Cerebellar cortex (tissue), 1 donor: ENCODE measurements at regions not wholly inside any gene's neighbourhood (a gene's known extent, or its start where the extent isn't known, plus 50 kb on each side); places are given as distances from the start of the nearest gene placed in this dataset.

Experiments
- DNase-seq: peaks from one replicate; pipeline ENCODE4 v3.0.0-alpha.2; 2015; ENCODE audit warnings: low spot score

DNA sequence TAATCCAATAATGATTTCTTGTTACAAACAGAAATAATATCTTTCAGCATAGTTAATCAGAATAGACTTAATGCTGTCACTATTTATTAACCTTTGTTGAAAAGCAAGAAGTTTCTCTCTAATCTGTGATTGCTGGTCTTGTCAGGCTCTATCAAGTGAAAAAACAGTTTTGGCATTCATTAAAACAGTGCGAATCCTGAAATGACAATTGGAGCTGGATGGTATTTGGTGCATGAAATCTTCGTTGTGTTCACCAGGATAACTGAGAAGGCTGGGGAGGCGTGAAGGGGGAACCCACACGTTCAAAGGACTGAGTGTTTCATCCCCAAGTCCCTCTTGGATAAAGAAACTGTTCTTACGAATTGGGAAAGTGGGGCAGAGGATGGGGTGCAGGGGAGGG is 190.2 kb upstream of the MYL2 start:
- no peak for DNase-seq

DNA sequence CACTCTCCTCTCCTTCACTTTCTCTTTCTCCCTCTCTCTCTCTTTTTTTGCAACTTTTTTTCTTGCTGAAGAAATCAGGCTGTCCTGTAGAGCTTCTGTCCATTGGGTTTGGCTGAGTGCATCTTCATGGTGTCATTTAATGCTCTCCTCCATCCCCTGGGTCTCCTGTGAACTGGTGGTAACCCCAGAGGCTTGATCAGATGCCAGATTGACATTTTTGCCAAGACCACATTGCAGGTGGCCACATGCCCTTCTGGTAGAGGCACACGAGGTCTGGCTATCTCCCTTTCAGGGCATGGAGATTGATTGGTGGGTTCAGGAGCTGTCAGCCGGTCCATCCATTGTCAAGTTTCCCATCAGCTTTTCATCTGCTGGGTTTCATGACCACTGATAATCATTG is 188.3 kb upstream of the MYL2 start:
- no peak for DNase-seq

GRCh38 chr12:111107392-111108178 is 187.2 kb upstream of the MYL2 start:
- DNase-seq, result no peak

DNA sequence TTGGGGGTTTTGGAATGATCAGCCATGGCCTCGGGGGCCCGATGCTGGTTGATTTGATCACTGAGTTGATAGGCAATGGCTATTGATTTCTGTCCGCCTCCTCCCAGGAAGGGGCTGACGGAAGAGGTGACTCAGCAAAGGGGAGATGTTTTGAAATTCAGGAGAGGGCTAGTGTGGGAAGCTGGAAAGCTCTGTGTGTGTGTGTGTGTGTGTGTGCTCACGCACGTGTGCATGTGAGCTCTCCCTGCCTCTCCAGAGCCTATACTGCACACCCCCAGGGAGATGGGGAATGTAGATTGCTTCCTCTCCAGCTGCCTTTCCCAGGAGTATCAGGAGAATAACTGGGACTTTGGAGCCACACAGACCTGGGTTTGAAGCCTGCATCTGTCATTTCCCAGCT is 184.9 kb upstream of the MYL2 start:
- DNase-seq, result no peak

DNA sequence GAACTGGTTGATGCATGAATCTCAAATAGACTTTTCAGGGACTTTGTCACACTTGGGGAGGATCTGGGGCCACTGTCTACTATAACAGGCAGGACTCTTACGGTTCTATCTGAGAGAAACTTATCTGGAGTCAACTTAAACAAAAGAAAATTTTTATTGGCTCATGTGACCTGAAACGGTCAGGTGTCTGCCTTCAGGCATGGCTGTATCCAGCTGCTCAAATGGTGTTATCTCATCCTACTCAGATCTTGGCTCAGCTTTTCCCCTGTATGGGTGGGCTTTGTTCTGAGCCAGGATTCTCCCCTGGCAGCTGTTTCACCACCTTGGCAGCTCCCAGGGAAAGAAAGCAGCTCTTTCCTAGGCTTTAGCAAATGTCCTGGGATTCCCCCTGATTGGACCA is 183.2 kb upstream of the MYL2 start:
- no peak for DNase-seq

DNA sequence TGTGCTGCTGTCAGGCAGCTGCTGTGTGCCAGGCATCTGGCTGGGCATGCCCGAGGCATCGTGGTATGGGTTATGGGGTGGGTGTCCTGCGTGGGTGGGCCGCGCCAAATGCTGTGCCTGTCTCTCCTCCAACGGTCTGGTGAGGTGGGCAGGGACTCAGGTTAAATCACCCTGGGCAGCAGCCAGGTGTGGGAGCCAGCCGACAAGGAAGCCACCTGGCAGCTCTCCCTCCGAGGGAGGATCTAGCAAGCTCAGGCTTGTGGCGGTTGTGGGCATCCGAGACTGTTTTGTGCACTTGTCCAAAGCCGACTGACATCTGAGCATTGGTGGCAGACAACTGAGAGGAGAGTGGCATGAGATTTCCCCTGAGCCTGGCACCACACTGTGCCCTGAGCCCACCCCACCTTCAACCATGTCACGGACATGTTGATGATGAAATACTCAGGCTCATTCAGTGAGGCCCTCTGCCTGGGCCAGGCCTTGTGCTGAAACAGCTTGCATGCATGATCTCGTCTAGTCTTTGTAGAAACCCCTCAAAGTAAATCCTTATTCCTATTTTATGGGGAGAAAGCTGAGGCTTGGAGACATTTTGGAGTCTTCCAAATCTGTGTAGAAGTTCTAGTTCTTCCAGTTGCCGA is 181.8 kb upstream of the MYL2 start:
- DNase-seq, result peak; percentile 3

- no peak for DNase-seq
These were observed 180.6 kb upstream of the MYL2 start for GRCh38 chr12:111101003-111101402.

GRCh38 chr12:111100554-111100953 is 180.2 kb upstream of the MYL2 start:
- DNase-seq, result no peak

- no peak for DNase-seq
These were observed 179.6 kb upstream of the MYL2 start for GRCh38 chr12:111100003-111100402.

- DNase-seq, result no peak
These were observed 178.8 kb upstream of the MYL2 start for GRCh38 chr12:111099186-111099585.

- no peak for DNase-seq
These were observed 174.0 kb upstream of the MYL2 start for GRCh38 chr12:111094157-111095010.

GRCh38 chr12:111093428-111094142 is 173.2 kb upstream of the MYL2 start:
- no peak for DNase-seq

DNA sequence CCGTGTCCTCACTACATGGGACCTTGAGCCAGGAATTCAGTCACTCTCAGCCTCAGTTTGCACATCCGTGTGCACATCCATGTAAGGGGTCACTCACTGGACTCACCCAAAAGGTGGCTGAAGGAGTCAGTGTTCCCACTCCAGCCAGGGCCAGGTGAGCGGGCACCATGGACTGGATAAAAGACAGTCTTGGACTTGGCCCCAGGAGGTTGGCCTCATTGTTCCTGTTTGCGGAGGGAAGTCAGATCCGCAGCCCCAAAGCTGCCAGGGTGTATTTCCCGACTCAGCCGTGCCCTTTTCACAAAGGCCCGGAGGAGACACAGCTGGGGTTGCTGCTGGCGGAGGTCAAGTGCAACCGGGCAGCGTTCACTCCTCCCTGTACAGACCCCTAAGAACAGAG is 170.7 kb upstream of the MYL2 start:
- no peak for DNase-seq

- DNase-seq, result no peak
These were observed 169.2 kb upstream of the MYL2 start for GRCh38 chr12:111089616-111090015.

DNA sequence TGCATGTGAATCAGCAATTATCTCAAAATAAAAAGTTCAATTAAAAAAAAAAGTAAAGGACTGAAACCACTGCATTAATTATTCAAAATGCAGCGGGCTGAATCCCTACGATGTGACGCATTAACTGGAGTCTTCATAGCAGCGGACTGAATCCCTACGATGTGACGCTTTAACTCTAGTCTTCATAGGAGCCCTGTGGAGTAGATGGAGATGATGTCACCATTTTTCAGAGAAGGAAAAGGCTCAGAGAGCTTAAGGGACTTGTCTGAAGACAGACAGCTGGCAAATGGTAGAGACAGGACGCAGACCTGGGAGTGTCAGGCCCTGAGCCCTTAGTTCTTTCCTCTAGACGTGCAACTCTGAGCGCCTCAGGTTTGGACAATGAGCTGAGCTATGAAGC is 168.0 kb upstream of the MYL2 start:
- no peak for DNase-seq

DNA sequence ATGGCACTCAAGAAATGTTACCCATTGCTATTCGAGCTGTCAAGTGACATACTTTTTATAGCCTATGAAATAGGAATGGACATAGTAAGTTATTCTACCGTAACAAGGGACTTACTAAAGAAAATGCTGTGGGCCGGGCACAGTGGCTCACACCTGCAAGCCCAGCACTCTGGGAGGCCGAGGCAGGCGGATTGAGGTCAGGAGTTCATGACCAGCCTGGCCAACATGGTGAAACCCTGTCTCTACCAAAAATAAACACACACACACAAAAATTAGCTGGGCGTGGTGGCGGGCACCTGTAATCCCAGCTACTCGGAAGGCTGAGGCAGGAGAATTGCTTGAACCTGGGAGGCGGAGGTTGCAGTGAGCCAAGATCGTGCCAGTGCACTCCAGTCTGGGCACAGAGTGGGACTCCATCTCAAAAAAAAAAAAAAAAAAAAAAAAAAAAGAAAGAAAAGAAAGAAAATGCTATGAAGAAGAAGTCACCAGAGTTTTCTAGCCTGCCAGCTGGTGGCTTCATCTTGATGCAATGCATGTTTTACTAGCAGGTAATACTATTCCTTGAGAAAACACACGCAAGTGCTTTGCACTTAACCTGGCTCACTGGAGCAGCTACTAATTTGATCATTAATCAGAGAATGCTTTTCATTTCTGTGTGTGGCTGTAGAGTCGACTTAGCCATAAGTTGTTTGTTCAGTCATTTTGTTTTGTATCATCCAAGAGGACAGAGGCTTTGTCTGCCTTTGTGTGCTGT is 166.7 kb upstream of the MYL2 start:
- DNase-seq, result no peak

DNA sequence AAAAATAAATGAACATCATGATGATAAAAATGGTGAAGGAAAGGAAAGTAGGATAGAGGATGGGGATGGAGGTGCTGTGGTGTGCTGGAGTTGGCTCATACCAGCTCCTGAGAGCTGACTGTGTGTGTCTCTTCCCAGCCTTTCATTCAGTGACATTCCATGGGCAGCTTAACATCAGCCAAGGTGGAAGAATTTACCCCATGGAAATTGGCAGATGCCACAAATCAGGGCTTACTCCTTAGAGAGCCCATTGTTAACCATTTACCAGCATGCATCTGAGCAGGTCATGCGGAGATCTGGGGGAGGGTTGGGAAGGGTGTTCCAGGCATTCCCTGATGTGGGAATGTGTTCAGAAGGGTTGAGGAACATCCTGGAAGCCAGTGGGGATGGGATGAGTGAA is 164.7 kb upstream of the MYL2 start:
- no peak for DNase-seq

- DNase-seq, result no peak
These were observed 164.2 kb upstream of the MYL2 start for GRCh38 chr12:111084605-111085004.

GRCh38 chr12:111084158-111084557 is 163.8 kb upstream of the MYL2 start:
- no peak for DNase-seq

DNA sequence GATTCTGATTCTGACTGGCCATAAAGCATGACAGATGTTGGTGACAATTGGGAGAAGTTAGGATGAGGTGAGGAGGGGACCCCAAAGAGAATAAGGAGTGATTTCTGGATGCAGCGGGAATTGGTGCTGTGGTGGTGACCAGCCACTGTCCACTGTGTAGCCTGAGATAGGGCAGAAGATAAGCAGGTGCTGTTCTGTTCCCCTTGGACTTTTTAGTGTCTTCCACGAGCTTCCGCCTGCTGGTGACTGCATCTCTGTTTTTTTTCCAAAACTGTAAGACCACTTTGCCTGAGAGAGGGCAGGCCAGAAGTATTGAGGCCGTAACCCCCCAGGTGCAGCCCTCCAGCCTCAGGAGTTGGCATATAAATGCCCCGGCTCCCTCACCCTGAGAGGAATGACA is 161.2 kb upstream of the MYL2 start:
- DNase-seq, result no peak

- DNase-seq, result no peak
These were observed 158.4 kb upstream of the MYL2 start for GRCh38 chr12:111078731-111079130.
